GM20000 (cell line): ENCODE measurements at regions not wholly inside any gene's neighbourhood (a gene's known extent, or its start where the extent isn't known, plus 50 kb on each side); places are given as distances from the start of the nearest gene placed in this dataset.
"Not testable (repeated sequence)": the region's sequence is repeated elsewhere in the genome, so short reads cannot be mapped to it uniquely, and the experiment has no call there.

Experiments used
- DNase-seq: peaks from one replicate; pipeline ENCODE4 v3.0.0; 2012; ENCODE audit warnings: low spot score
- TF ChIP-seq, protein P1 (sequence below): IDR thresholded peaks from 2 replicates; pipeline ENCODE4 v1.5.1; 2012; ENCODE audit warnings: mild to moderate bottlenecking, control low read depth; ENCODE audit errors: extremely low read depth, missing control alignments

DNA sequence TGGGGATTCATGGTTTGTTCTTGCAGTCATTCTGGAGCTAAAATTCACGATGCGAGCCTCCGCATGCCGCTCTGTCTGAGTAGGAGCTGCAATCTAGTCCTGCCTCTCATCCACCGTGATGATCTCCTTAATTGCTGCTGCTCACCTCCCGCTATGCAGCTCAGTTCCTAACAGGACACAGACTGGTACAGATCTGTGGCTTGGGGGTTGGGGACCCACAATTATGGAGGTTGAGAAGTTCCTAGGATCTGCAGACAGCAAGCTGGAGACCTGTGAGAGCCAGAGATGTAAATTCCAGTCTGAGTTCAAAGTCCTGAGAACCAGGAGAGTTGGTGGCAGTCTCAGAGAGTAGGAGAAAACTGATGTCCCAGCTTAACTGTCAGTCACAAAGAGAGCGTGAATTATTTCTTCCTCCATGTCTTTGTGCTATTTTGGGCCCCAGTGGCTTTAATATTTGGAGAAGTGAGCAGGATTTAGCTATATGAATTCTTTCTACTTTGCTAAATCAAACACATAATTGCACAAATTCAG is 378.7 kb upstream of the MAN1A1 start:
- no peak for DNase-seq
- TF ChIP-seq, protein P1, sequence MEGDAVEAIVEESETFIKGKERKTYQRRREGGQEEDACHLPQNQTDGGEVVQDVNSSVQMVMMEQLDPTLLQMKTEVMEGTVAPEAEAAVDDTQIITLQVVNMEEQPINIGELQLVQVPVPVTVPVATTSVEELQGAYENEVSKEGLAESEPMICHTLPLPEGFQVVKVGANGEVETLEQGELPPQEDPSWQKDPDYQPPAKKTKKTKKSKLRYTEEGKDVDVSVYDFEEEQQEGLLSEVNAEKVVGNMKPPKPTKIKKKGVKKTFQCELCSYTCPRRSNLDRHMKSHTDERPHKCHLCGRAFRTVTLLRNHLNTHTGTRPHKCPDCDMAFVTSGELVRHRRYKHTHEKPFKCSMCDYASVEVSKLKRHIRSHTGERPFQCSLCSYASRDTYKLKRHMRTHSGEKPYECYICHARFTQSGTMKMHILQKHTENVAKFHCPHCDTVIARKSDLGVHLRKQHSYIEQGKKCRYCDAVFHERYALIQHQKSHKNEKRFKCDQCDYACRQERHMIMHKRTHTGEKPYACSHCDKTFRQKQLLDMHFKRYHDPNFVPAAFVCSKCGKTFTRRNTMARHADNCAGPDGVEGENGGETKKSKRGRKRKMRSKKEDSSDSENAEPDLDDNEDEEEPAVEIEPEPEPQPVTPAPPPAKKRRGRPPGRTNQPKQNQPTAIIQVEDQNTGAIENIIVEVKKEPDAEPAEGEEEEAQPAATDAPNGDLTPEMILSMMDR: no peak

DNA sequence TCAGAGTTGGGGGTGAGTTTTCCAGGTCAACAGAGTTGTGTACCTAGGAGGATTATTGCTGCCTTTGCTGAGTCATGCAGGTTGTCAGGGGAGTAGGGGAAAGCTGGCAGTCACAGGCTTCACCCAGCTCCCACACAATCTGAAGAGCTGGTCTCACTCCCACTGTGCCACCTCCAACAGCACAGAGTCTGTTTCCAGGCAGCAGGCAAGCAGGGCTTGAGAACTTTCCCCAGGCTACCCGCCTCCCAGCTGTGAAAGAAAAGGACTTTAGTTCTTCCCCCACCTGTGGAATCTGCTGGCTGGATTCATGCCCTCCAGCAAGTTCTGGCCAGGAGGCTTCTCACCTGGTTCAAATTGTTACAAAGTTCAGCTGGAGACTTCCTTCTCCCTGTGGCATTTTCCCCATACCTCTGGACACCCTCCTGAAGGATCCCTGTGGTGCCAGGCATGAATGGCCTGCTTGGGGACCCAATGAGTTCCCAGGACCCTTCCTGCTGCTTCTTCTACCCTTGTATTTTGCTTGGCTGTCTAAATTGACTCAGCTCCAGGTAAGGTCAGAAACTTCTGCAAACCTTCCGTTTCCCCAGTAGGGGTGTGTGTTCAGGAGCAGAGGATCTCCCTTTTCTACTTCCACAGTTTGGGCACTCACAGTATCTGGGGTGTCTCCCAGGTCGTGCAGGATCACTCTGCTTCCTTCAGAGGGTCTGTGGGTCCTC is 378.1 kb upstream of the MAN1A1 start:
- TF ChIP-seq, protein P1: no peak
- DNase-seq: no peak

DNA sequence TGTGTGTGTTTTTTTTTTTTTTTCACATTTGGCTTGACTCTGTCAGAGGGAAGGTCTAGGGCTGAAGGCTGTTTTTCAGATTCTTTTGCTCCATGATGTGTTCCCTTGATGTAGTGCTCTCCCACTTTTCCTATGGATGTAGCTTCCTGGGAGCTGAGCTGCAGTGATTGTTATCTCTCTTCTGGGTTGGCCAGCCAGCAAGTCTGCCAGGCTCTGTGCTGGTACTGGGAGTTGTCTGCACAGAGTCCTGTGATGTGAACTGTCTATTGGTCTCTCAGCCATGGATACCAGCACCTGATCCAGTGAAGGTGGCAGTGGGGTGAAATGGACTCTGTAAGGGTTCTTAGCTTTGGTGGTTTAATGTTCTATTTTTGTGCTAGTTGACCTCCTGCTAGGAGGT is 377.4 kb upstream of the MAN1A1 start:
- DNase-seq: not testable (repeated sequence)

DNA sequence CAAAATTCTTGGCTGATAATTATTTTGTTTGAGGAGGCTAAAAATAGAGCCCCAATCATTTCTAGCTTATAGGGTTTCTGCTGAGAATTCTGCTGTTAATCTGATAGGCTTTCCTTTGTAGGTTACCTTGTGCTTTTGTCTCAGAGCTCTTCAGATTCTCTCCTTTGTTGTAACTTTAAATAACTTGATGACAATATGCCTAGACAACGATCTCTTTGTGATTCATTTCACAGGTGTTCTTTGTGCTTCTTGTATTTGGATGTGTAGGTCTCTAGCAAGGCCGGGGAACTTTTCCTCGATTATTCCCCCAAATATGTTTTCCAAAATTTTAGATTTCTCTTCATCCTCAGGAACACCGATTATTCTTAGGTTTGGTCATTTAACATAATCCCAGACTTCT is 376.5 kb upstream of the MAN1A1 start:
- no peak for DNase-seq
- TF ChIP-seq, protein P1: no peak

DNA sequence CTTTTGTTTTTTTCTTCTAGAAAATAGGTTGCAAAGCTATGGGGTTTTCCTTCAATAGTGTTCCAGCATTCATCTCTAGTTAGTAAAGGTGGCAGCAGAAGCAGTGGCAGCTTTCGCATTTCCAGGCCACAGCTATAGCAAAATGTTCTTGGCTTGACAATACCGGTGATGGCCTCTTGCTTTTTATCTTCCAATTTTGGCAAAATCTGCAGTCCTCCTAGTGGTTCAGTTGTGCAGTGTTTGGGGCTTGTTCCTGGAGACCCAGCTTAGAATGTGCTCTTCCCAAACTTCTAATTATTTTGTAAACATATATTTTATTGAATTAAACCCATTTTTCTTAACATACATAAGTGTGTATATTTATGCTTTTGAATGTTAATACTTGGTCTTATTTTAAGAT is 370.6 kb upstream of the MAN1A1 start:
- DNase-seq: no peak
- TF ChIP-seq, protein P1: no peak

DNA sequence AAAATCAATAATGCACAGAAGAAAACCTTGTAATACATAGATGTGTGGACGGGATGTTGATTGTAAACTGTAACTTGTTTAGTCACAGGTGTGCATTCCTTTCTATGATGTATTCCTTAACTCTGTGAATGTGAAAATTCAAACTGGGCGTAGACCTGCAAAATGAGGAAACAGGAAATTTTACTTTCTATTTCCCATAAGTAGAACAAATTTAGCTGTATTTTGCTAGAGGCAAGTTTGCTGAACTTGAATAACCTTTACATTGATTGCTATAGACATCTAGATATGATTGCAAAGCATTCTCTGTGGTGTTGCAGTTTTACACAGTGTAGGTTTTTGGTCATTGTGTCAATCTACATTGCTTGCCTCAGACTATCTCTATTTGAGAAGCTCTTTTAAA is 368.4 kb upstream of the MAN1A1 start:
- TF ChIP-seq, protein P1: no peak
- DNase-seq: no peak

DNA sequence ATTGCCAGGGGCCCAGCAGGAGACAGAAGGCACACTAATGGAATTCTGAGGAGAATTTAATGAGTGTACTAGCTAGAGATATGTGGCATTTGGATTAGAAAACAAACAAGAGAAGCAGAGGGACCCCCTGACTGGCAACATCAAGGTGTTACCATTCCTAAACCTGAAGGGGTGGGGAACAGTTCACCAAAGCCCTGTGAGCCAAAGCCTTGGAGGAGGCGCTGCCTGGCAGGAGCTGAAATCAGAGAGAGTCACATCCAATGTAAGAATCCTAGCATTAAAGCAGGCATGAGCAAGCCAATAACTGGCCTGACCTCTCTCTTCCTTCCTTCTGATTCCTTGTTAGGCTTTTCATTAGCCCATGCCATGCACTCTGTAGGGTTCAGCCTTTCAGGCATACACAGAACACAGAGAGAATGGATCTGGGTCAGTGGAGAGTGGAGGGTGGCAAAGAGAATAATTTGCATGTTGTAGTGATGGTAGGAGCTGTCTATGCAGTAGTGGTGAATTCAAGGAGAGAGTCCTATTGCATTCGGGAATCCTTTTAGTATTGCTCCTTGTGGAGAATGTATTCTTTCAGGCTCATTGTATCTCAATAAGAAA is 367.2 kb upstream of the MAN1A1 start:
- no peak for DNase-seq
- TF ChIP-seq, protein P1: no peak

DNA sequence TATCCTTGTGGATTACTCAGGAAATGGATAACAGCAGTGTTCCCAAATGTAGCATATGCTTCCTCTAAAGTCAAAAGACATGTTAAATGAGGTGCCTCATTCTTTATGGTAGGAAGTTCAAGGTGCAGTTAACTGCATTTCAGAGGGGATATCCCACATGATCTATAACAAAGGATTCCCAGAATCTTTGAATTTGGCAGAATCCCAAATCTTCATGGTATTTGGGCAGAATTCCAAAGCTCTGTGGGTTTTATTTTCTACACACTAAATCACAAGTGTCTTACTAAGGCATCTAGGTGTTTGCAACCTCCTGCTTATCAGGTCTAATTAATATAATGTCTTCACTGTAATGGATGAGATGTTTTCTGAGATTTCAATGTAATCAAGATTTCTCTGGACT is 364.3 kb upstream of the MAN1A1 start:
- TF ChIP-seq, protein P1: no peak
- no peak for DNase-seq
